A673 (cell line): ENCODE measurements at regions not wholly inside any gene's neighbourhood (a gene's known extent, or its start where the extent isn't known, plus 50 kb on each side); places are given as distances from the start of the nearest gene placed in this dataset.

Source experiments
- CTCF ChIP-seq: fragments of 300-800, 200-600 bp; sonication (generic); conservative IDR thresholded peaks from 2 replicates; pipeline ENCODE4 v1.5.1; 2017; ENCODE audit warnings: low read depth, mild to moderate bottlenecking, antibody characterized with exemption, low read length, moderate library complexity, mixed read lengths
- EZH2 ChIP-seq: fragments of 200-600 bp; sonication (generic); IDR thresholded peaks from 2 replicates; pipeline ENCODE4 v1.6.1; 2017; ENCODE audit warnings: borderline replicate concordance, low read depth, mild to moderate bottlenecking, mixed read lengths, antibody characterized with exemption, low read length; ENCODE audit not compliant: poor library complexity, severe bottlenecking

- no peak for TF ChIP-seq CTCF
- TF ChIP-seq EZH2, result no peak
Observed at GRCh38 chr18:27769152-27769551, 407.8 kb downstream of the CDH2 start.
